GM12872 (cell line): ENCODE measurements at regions not wholly inside any gene's neighbourhood (a gene's known extent, or its start where the extent isn't known, plus 50 kb on each side); places are given as distances from the start of the nearest gene placed in this dataset.

Experiments
- TF ChIP-seq, protein P1 (sequence below): IDR thresholded peaks from 3 replicates; pipeline ENCODE4 v1.5.1; 2011; ENCODE audit warnings: low read depth, mild to moderate bottlenecking, low read length, moderate library complexity; ENCODE audit not compliant: insufficient read depth

DNA sequence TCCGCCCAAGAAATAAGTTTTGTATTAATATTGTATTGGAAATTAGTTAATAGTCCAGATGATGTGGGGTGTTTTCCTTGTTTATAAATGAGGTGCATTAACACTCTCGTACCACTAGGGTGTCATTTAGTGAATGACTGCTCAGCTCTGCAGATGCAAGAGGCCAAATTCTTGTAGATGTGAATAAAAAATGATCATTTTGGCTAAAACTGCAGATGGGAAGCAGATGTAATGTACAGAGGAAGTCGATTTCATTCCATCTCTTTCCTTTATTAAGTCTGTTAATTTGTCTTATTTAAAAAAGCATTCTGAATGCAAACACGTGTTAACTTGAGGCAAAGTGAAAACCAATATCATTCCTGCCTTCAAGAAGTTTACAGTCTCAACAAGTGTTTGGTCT, 108.1 kb downstream of the DHX15 start:
- TF ChIP-seq, protein P1, sequence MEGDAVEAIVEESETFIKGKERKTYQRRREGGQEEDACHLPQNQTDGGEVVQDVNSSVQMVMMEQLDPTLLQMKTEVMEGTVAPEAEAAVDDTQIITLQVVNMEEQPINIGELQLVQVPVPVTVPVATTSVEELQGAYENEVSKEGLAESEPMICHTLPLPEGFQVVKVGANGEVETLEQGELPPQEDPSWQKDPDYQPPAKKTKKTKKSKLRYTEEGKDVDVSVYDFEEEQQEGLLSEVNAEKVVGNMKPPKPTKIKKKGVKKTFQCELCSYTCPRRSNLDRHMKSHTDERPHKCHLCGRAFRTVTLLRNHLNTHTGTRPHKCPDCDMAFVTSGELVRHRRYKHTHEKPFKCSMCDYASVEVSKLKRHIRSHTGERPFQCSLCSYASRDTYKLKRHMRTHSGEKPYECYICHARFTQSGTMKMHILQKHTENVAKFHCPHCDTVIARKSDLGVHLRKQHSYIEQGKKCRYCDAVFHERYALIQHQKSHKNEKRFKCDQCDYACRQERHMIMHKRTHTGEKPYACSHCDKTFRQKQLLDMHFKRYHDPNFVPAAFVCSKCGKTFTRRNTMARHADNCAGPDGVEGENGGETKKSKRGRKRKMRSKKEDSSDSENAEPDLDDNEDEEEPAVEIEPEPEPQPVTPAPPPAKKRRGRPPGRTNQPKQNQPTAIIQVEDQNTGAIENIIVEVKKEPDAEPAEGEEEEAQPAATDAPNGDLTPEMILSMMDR: peak; percentile 54

- TF ChIP-seq, protein P1: no peak
These were observed 108.6 kb downstream of the DHX15 start for GRCh38 chr4:24475756-24476155.

DNA sequence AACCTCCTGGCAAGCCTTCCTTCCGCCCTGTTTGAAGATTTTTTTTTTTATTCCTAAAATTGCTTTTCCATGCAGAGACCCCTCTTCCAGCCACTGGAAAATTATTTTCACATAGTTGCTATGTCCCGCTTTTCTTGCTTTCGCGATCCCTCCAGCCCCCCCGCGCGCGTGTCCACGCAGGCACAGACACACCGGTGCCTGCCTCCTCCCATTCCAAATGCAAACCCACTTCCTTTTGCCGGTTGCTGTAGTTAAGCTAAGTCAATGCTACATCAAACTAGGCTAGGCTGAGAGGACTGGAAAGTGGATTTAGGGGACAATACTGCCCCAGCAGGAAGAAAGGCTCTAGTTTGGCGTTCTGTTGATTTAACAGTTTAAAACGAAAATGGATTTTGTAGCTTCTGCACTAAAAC, 111.0 kb downstream of the DHX15 start:
- TF ChIP-seq, protein P1: no peak; the same call in 2 of the 3 replicates

- TF ChIP-seq, protein P1: peak; percentile 52
These were observed 111.6 kb downstream of the DHX15 start for GRCh38 chr4:24472514-24473308.

DNA sequence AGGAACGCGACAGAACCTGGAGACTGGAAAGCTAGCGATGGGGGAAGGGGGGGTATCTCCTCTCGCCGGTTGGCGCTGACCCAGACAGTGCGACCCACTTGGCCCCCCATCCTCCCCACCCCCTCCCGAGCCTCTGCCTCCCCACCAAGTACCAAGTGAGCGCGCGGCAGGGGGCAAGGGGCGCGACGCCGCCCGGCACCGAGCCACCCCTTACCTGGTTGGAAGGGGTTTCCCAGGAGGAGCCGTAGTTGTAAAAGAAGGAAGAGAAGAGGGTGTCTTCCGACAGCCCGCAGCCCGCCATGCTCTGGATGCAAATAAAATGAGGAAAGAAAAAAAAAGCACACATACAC, 112.2 kb downstream of the DHX15 start:
- TF ChIP-seq, protein P1: no peak

- TF ChIP-seq, protein P1: 0 out of 3 replicates have a peak, but pooled peaks have one; percentile 3
These were observed 112.7 kb downstream of the DHX15 start for GRCh38 chr4:24471486-24472160.

- TF ChIP-seq, protein P1: no peak
These were observed 113.5 kb downstream of the DHX15 start for GRCh38 chr4:24470666-24471485.
